ENCODE measurements at regions not wholly inside any gene's neighbourhood (a gene's known extent, or its start where the extent isn't known, plus 50 kb on each side); places are given as distances from the start of the nearest gene placed in this dataset.
"Not testable (repeated sequence)": the region's sequence is repeated elsewhere in the genome, so short reads cannot be mapped to it uniquely, and the experiment has no call there.

DNA sequence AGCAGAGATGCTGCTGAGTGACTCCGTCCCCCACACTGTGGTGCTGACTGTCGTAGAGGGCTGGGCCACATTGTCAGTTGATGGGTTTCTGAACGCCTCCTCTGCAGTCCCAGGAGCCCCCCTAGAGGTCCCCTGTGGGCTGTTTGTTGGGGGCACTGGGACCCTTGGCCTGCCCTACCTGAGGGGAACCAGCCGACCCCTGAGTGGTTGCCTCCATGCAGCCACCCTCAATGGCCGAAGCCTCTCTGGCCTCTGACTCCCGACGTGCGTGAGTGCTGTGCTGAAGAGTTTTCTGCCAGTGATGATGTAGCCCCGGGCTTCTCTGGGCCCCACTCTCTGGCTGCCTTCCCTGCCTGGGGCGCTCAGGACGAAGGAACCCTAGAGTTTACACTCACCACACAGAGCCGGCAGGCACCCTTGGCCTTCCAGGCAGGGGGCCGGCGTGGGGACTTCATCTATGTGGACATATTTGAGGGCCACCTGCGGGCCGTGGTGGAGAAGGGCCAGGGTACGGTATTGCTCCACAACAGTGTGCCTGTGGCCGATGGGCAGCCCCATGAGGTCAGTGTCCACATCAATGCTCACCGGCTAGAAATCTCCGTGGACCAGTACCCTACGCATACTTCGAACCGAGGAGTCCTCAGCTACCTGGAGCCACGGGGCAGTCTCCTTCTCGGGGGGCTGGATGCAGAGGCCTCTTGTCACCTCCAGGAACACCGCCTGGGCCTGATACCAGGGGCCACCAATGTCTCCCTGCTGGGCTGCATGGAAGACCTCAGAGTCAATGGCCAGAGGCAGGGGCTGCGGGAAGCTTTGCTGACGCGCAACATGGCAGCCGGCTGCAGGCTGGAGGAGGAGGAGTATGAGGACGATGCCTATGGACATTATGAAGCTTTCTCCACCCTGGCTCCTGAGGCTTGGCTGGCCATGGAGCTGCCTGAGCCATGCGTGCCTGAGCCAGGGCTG, 181.1 kb downstream of the TBC1D2B start:
- H2BK5ac ChIP-seq (ENCODE audit: low read depth, low read length, poor library complexity, severe bottlenecking); H3K36me3 ChIP-seq (ENCODE audit: control insufficient read depth in 1 of 2, insufficient read depth in 2 of 2, low read depth in 1 of 2, low read length in 2 of 2); H4K8ac ChIP-seq (ENCODE audit: low read length); H2AFZ ChIP-seq (ENCODE audit: low read depth, low read length); H3K79me1 ChIP-seq (replicated peaks; ENCODE audit: low read length, poor library complexity, severe bottlenecking); DNase-seq; H2BK15ac ChIP-seq (ENCODE audit: low read depth, poor library complexity, severe bottlenecking); H3K4me1 ChIP-seq (ENCODE audit: control insufficient read depth, insufficient read depth, low read depth, low read length); H3K9ac ChIP-seq (ENCODE audit: low read length); H2AK5ac ChIP-seq (ENCODE audit: low read length, severe bottlenecking); H3K23ac ChIP-seq (ENCODE audit: low read length in 2 of 2); H3K27me3 ChIP-seq (ENCODE audit: control insufficient read depth in 1 of 2, insufficient read depth in 1 of 2, low read length in 2 of 2); H3K4me2 ChIP-seq (ENCODE audit: low read length, poor library complexity, severe bottlenecking); H3K27ac ChIP-seq (ENCODE audit: low read length, poor library complexity, severe bottlenecking); H3K18ac ChIP-seq (ENCODE audit: low read depth in 1 of 2, low read length in 2 of 2); H4K91ac ChIP-seq (ENCODE audit: low read length); H2BK12ac ChIP-seq (ENCODE audit: low read length in 2 of 2); H3K14ac ChIP-seq (ENCODE audit: low read length in 2 of 2); H2BK120ac ChIP-seq (ENCODE audit: low read depth, low read length); H3K4me3 ChIP-seq (ENCODE audit: insufficient read depth in 1 of 2, low read depth in 1 of 2, low read length in 2 of 2); H3K9me3 ChIP-seq (ENCODE audit: control insufficient read depth, low read length); H3K4ac ChIP-seq (ENCODE audit: low read depth in 1 of 2, low read length in 2 of 2): not testable (repeated sequence)
- 85% methylated on average over 29 of the region's 32 CpGs for WGBS

DNA sequence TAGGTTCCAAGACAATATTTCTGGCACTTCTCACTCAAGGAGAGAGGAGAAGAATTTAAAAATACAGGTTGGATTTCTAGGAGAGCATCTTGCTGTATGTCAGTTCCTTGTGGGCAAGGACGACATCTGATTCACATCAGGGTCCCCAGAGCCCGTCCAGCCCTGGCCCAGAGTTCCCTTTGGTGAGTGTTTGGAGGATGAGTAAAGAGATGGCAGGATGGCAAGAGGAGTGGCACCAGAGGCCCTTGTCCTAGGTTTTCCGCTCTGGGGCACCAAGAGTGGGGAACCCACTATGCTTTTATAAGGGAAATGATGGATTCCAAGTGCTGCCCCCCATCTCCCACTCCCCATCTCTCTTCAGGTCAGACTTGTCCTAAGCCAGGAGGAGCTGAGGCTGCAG, 181.8 kb downstream of the TBC1D2B start:
- no peaks in the 10 kb centered on the region for H3K36me3 ChIP-seq (ENCODE audit: control insufficient read depth in 1 of 2, insufficient read depth in 2 of 2, low read depth in 1 of 2, low read length in 2 of 2)
- no peak overlapping the region for H3K14ac ChIP-seq (ENCODE audit: low read length in 2 of 2)
- no peak overlapping the region for H3K18ac ChIP-seq (ENCODE audit: low read depth in 1 of 2, low read length in 2 of 2)
- no peaks in the 10 kb centered on the region for H3K27me3 ChIP-seq (ENCODE audit: control insufficient read depth in 1 of 2, insufficient read depth in 1 of 2, low read length in 2 of 2)
- no peak overlapping the region for H2BK120ac ChIP-seq (ENCODE audit: low read depth, low read length)
- no peak overlapping the region for H2BK12ac ChIP-seq (ENCODE audit: low read length in 2 of 2)
- no peak overlapping the region for H4K91ac ChIP-seq (ENCODE audit: low read length)
- H2BK5ac ChIP-seq (ENCODE audit: low read depth, low read length, poor library complexity, severe bottlenecking) = no peak overlapping the region
- H4K8ac ChIP-seq (ENCODE audit: low read length) = no peak overlapping the region
- H3K27ac ChIP-seq (ENCODE audit: low read length, poor library complexity, severe bottlenecking) = no peak overlapping the region
- no peak overlapping the region for H2AFZ ChIP-seq (ENCODE audit: low read depth, low read length)
- no peak overlapping the region for H2AK5ac ChIP-seq (ENCODE audit: low read length, severe bottlenecking)
- 77% methylated on average over 3 of the region's 3 CpGs for WGBS
- no peak overlapping the region for H3K4ac ChIP-seq (ENCODE audit: low read depth in 1 of 2, low read length in 2 of 2)
- no peaks in the 10 kb centered on the region for H3K9me3 ChIP-seq (ENCODE audit: control insufficient read depth, low read length)
- H3K23ac ChIP-seq (ENCODE audit: low read length in 2 of 2) = no peak overlapping the region
- peaks cover 6% of the 10 kb centered on the region for H3K4me1 ChIP-seq (ENCODE audit: control insufficient read depth, insufficient read depth, low read depth, low read length)
- no peak overlapping the region for H3K4me2 ChIP-seq (ENCODE audit: low read length, poor library complexity, severe bottlenecking)
- no peak overlapping the region for H3K4me3 ChIP-seq (ENCODE audit: insufficient read depth in 1 of 2, low read depth in 1 of 2, low read length in 2 of 2)
- DNase-seq = no peak
- H2BK15ac ChIP-seq (ENCODE audit: low read depth, poor library complexity, severe bottlenecking) = no peak overlapping the region
- no peaks in the 10 kb centered on the region for H3K79me1 ChIP-seq (replicated peaks; ENCODE audit: low read length, poor library complexity, severe bottlenecking)
- no peak overlapping the region for H3K9ac ChIP-seq (ENCODE audit: low read length)

DNA sequence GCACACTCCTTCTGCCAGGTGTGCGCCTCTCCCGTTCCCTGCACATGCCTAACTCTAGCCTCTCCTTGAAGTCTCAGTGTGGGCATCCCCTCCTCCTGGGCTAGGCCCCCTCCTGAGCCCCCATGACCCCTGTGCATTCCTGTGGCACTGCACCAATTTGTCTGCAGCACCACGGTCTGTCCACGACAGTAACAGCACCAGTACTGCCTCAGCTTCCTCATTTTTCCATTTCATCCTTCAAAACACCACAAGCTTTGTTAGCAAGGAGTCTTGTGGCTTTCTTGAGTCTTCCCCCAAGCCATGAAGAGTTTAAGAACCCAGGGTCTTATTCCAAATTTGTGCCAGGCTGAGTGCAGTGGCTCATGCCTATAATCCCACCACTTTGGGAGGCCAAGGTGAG, 182.4 kb downstream of the TBC1D2B start:
- not testable (repeated sequence) for H3K27ac ChIP-seq (ENCODE audit: low read length, poor library complexity, severe bottlenecking); H2BK5ac ChIP-seq (ENCODE audit: low read depth, low read length, poor library complexity, severe bottlenecking); H3K4me3 ChIP-seq (ENCODE audit: insufficient read depth in 1 of 2, low read depth in 1 of 2, low read length in 2 of 2); H2AK5ac ChIP-seq (ENCODE audit: low read length, severe bottlenecking); H4K8ac ChIP-seq (ENCODE audit: low read length); H3K36me3 ChIP-seq (ENCODE audit: control insufficient read depth in 1 of 2, insufficient read depth in 2 of 2, low read depth in 1 of 2, low read length in 2 of 2); H3K79me1 ChIP-seq (replicated peaks; ENCODE audit: low read length, poor library complexity, severe bottlenecking); H3K27me3 ChIP-seq (ENCODE audit: control insufficient read depth in 1 of 2, insufficient read depth in 1 of 2, low read length in 2 of 2); H2AFZ ChIP-seq (ENCODE audit: low read depth, low read length); H3K4me2 ChIP-seq (ENCODE audit: low read length, poor library complexity, severe bottlenecking); H3K4ac ChIP-seq (ENCODE audit: low read depth in 1 of 2, low read length in 2 of 2); H2BK12ac ChIP-seq (ENCODE audit: low read length in 2 of 2); H2BK15ac ChIP-seq (ENCODE audit: low read depth, poor library complexity, severe bottlenecking); H4K91ac ChIP-seq (ENCODE audit: low read length); H3K23ac ChIP-seq (ENCODE audit: low read length in 2 of 2); H3K4me1 ChIP-seq (ENCODE audit: control insufficient read depth, insufficient read depth, low read depth, low read length); DNase-seq; H2BK120ac ChIP-seq (ENCODE audit: low read depth, low read length); H3K14ac ChIP-seq (ENCODE audit: low read length in 2 of 2); H3K9me3 ChIP-seq (ENCODE audit: control insufficient read depth, low read length); H3K18ac ChIP-seq (ENCODE audit: low read depth in 1 of 2, low read length in 2 of 2); H3K9ac ChIP-seq (ENCODE audit: low read length)
- WGBS = 95% methylated on average over 4 of the region's 4 CpGs

DNA sequence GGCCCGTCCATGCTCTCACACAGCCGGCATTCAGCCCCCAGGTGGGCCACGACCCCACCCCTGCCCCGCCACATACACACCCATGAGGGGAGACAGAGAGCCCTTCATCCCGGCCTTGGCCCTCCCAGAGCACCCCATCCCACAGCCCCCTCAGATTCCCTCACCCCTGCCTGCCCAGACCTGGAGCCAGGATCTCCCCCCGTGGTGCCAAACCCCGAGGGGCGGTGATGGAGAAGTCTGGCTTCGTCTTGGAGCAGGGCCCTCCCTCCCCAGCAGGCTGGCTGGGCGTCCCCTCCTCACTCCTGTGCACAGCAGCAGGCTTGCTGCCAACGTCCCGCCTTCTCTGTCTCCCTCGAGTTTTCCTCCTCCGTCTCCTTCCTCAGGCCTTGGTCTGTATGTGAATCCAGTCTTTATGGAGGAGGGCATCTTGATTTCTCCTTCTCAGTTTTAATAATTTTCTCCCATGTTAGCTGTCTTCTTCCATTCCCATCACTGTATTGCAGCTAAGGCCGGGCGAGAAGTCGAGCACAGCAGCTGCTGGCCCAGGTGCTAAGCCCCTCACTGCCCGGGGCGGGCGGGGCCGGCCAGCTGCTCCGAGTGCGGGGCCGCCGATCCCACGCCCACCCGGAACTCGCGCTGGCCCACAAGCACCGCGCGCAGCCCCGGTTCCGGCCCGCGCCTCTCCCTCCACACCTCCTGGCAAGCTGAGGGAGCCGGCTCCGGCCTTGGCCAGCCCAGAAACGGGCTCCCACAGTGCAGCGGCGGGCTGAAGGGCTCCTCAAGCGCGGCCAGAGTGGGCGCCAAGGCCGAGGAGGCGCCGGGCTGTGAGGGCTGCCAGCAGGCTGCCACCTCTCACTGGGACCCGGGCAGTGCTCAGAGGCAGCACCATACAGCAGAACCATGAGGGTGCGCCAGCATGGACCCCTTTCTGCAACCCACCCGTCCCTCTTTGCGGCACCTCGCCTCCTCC, 183.6 kb downstream of the TBC1D2B start:
- H3K18ac ChIP-seq (ENCODE audit: low read depth in 1 of 2, low read length in 2 of 2); H3K4me1 ChIP-seq (ENCODE audit: control insufficient read depth, insufficient read depth, low read depth, low read length); H3K27ac ChIP-seq (ENCODE audit: low read length, poor library complexity, severe bottlenecking); H3K9me3 ChIP-seq (ENCODE audit: control insufficient read depth, low read length); H2BK12ac ChIP-seq (ENCODE audit: low read length in 2 of 2); H2BK120ac ChIP-seq (ENCODE audit: low read depth, low read length); H2BK5ac ChIP-seq (ENCODE audit: low read depth, low read length, poor library complexity, severe bottlenecking); H2AK5ac ChIP-seq (ENCODE audit: low read length, severe bottlenecking); H3K27me3 ChIP-seq (ENCODE audit: control insufficient read depth in 1 of 2, insufficient read depth in 1 of 2, low read length in 2 of 2); H3K4me2 ChIP-seq (ENCODE audit: low read length, poor library complexity, severe bottlenecking); H2AFZ ChIP-seq (ENCODE audit: low read depth, low read length); H4K8ac ChIP-seq (ENCODE audit: low read length); H3K4me3 ChIP-seq (ENCODE audit: insufficient read depth in 1 of 2, low read depth in 1 of 2, low read length in 2 of 2); H3K36me3 ChIP-seq (ENCODE audit: control insufficient read depth in 1 of 2, insufficient read depth in 2 of 2, low read depth in 1 of 2, low read length in 2 of 2); H3K4ac ChIP-seq (ENCODE audit: low read depth in 1 of 2, low read length in 2 of 2); H3K9ac ChIP-seq (ENCODE audit: low read length); H3K14ac ChIP-seq (ENCODE audit: low read length in 2 of 2); H4K91ac ChIP-seq (ENCODE audit: low read length); DNase-seq; H2BK15ac ChIP-seq (ENCODE audit: low read depth, poor library complexity, severe bottlenecking); H3K79me1 ChIP-seq (replicated peaks; ENCODE audit: low read length, poor library complexity, severe bottlenecking); H3K23ac ChIP-seq (ENCODE audit: low read length in 2 of 2): not testable (repeated sequence)
- WGBS = 92% methylated on average over 16 of the region's 52 CpGs
